PC-3 (cell line): ENCODE measurements at regions not wholly inside any gene's neighbourhood (a gene's known extent, or its start where the extent isn't known, plus 50 kb on each side); places are given as distances from the start of the nearest gene placed in this dataset.

Experiments
- ATAC-seq: fragments of 200-7000 bp; cut with Tn5 transposase; 2 replicates; pipeline ENCODE4 v1.9.1; 2020; ENCODE audit warnings: mild to moderate bottlenecking, moderate library complexity
- BruUV-seq: library from RNA; stranded (reverse); fragments of 400-500 nt; replicated peaks from 2 replicates; lab custom pipeline; 2021; lab: Mats Ljungman, UMichigan
- CTCF ChIA-PET: fragments of 300-600 bp; sonication (Branson Sonifier 250); formaldehyde crosslinking; loops from one replicate; lab custom pipeline; 2022; ENCODE audit warnings: antibody characterized with exemption; lab: Charles Lee
- POLR2A ChIA-PET: fragments of 300-600 bp; sonication (Branson Sonifier 250); formaldehyde crosslinking; loops from one replicate; lab custom pipeline; 2022; ENCODE audit warnings: antibody characterized with exemption; ENCODE audit not compliant: unreplicated experiment; lab: Charles Lee
- DNase-seq: peaks from one replicate; pipeline ENCODE4 v3.0.0-alpha.2; 2015
- H2AFZ ChIP-seq: fragments of 300-600 bp; sonication (generic); 2 replicates; pipeline ENCODE4 v1.6.0; 2016; ENCODE audit warnings: antibody characterized with exemption, low read length
- H3F3A ChIP-seq: fragments of 300-600 bp; sonication (generic); one replicate; pipeline ENCODE4 v1.6.0; 2017; ENCODE audit warnings: antibody characterized with exemption, low read length, control low read depth, mild to moderate bottlenecking; ENCODE audit not compliant: unreplicated experiment
- H3K27ac ChIP-seq: fragments of 300-600 bp; sonication (generic); 2 replicates; pipeline ENCODE4 v1.5.1; 2016; ENCODE audit warnings: mild to moderate bottlenecking, low read length
- H3K27me3 ChIP-seq: fragments of 300-600 bp; sonication (generic); 2 replicates; pipeline ENCODE4 v1.6.1; 2016; ENCODE audit warnings: low read length, mixed read lengths
- H3K36me3 ChIP-seq: fragments of 300-600 bp; sonication (generic); 2 replicates; pipeline ENCODE4 v1.6.1; 2016; ENCODE audit warnings: low read depth, mixed run types, low read length, mixed read lengths
- H3K4me1 ChIP-seq: fragments of 300-600 bp; sonication (generic); 2 replicates; pipeline ENCODE4 v1.5.1; 2016; ENCODE audit warnings: low read length; ENCODE audit not compliant: insufficient read depth
- H3K4me2 ChIP-seq: fragments of 300-600 bp; sonication (generic); 2 replicates; pipeline ENCODE4 v1.6.0; 2016; ENCODE audit warnings: low read length
- H3K4me3 ChIP-seq: fragments of 300-600 bp; sonication (generic); 2 replicates; pipeline ENCODE4 v1.5.1; 2016; ENCODE audit warnings: mild to moderate bottlenecking, low read length, mixed read lengths
- H3K79me2 ChIP-seq: fragments of 300-600 bp; sonication (generic); 2 replicates; pipeline ENCODE4 v1.6.1; 2017; ENCODE audit warnings: low read length, mixed read lengths
- H3K9ac ChIP-seq: fragments of 300-600 bp; sonication (generic); 2 replicates; pipeline ENCODE4 v1.6.0; 2016; ENCODE audit warnings: mild to moderate bottlenecking, low read length
- H3K9me2 ChIP-seq: fragments of 300-600 bp; sonication (generic); replicated peaks from 2 replicates; pipeline ENCODE4 v1.6.1; 2016; ENCODE audit warnings: mixed run types, low read length, mixed read lengths
- H3K9me3 ChIP-seq: fragments of 300-600 bp; sonication (generic); 2 replicates; pipeline ENCODE4 v1.6.1; 2016; ENCODE audit warnings: low read length, mixed read lengths
- H4K20me1 ChIP-seq: fragments of 300-600 bp; sonication (generic); 2 replicates; pipeline ENCODE4 v1.6.1; 2016; ENCODE audit warnings: low read length, mixed read lengths
- EZH2 ChIP-seq: fragments of 300-600 bp; sonication (generic); IDR thresholded peaks from one replicate; pipeline ENCODE4 v1.6.1; 2017; ENCODE audit warnings: antibody characterized with exemption, mild to moderate bottlenecking, low read length; ENCODE audit not compliant: unreplicated experiment
- EZH2phosphoT487 ChIP-seq: fragments of 300-600 bp; sonication (generic); IDR thresholded peaks from 2 replicates; pipeline ENCODE4 v1.6.1; 2018; ENCODE audit warnings: mild to moderate bottlenecking, antibody characterized with exemption, low read length, borderline replicate concordance
- intact Hi-C: fragments of 100-400 bp; cut with micrococcal nuclease; formaldehyde crosslinking; loops from 2 replicates; pipeline ENCODE4 v1.9.0; 2023
- TF ChIP-seq, protein P1 (sequence below): fragments of 300-600 bp; sonication (generic); conservative IDR thresholded peaks from 2 replicates; pipeline ENCODE4 v1.5.1; 2017; ENCODE audit warnings: antibody characterized with exemption, low read depth, mild to moderate bottlenecking, low read length

GRCh38 chrX:15114743-15115566, 154.9 kb downstream of the ASB9 start:
- Histone ChIP-seq H3K4me2 (no peak overlapping the region), H3K9ac (no peak overlapping the region), H3F3A (no peaks in the 10 kb centered on the region), H3K36me3 (no peaks in the 10 kb centered on the region), H2AFZ (no peak overlapping the region), H3K9me2 (no peaks in the 10 kb centered on the region), H3K27me3 (no peaks in the 10 kb centered on the region), H3K79me2 (no peaks in the 10 kb centered on the region), H3K27ac (no peak overlapping the region), H3K9me3 (no peaks in the 10 kb centered on the region), H3K4me1 (no peaks in the 10 kb centered on the region), H4K20me1 (no peaks in the 10 kb centered on the region), H3K4me3 (no peak overlapping the region)
- POLR2A ChIA-PET, result no interaction called here
- intact Hi-C loops, result no loop called here
- no peak for ATAC-seq
- CTCF ChIA-PET, result no interaction called here
- no TSS peak for BruUV-seq
- no peak for TF ChIP-seq EZH2
- TF ChIP-seq, protein P1, sequence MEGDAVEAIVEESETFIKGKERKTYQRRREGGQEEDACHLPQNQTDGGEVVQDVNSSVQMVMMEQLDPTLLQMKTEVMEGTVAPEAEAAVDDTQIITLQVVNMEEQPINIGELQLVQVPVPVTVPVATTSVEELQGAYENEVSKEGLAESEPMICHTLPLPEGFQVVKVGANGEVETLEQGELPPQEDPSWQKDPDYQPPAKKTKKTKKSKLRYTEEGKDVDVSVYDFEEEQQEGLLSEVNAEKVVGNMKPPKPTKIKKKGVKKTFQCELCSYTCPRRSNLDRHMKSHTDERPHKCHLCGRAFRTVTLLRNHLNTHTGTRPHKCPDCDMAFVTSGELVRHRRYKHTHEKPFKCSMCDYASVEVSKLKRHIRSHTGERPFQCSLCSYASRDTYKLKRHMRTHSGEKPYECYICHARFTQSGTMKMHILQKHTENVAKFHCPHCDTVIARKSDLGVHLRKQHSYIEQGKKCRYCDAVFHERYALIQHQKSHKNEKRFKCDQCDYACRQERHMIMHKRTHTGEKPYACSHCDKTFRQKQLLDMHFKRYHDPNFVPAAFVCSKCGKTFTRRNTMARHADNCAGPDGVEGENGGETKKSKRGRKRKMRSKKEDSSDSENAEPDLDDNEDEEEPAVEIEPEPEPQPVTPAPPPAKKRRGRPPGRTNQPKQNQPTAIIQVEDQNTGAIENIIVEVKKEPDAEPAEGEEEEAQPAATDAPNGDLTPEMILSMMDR, result no peak
- no peak for TF ChIP-seq EZH2phosphoT487
- no peak for DNase-seq

DNA sequence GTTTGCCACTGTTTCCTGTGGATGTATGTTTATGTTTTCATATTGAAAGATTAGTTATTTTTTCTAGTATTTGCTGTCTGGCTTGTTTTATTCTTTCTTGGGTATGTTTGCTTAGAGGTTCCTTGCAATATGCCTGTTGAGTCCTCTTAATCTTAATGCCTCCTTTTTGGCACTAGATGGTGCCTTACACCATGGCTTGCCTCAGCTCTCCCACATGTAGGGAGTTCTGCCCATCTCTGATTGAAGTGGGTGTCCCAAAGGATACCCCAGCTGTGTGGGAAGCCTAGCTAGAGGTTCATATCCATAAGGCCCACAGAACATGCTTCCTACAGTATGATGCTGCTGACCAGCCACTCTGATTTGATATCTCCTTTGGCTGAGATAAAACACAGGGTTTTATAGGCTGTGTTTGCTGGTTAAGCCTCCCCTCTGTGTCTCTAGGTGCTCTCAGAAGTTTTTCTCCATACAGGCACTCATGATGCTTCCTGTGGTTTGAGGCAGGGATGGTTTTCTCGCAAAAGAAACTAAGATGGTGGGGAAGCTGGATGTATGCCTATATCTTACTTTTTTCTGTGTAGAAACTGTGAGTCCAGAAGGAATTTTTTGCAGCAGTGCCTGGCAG, 162.4 kb downstream of the ASB9 start:
- H3K27me3 ChIP-seq, result no peaks in the 10 kb centered on the region
- no peaks in the 10 kb centered on the region for H3K4me1 ChIP-seq
- no peaks in the 10 kb centered on the region for H4K20me1 ChIP-seq
- POLR2A ChIA-PET, result no interaction called here
- H2AFZ ChIP-seq, result no peak overlapping the region
- H3K36me3 ChIP-seq, result no peaks in the 10 kb centered on the region
- no peak overlapping the region for H3K4me2 ChIP-seq
- H3K9ac ChIP-seq, result no peak overlapping the region
- no peaks in the 10 kb centered on the region for H3K79me2 ChIP-seq
- no peaks in the 10 kb centered on the region for H3K9me3 ChIP-seq
- no peak overlapping the region for H3K4me3 ChIP-seq
- no peaks in the 10 kb centered on the region for H3K9me2 ChIP-seq
- CTCF ChIA-PET, result interaction anchor here (0.5 kb wide), 1 partner anchor 137 kb away, joined by 4 read pairs; no protein-coding TSS in a partner anchor
- TF ChIP-seq, protein P1, result 0 out of 2 replicates have a peak, but pooled peaks have one; percentile 18
- TF ChIP-seq EZH2phosphoT487, result no peak
- intact Hi-C loops, result no loop called here
- ATAC-seq (no peak), DNase-seq (no peak)
- BruUV-seq, result no TSS peak
- H3K27ac ChIP-seq, result no peak overlapping the region
- no peaks in the 10 kb centered on the region for H3F3A ChIP-seq

- peak overlapping the region; percentile 35 for H3K27ac ChIP-seq
- H3K4me3 ChIP-seq, result no peak overlapping the region
- no peaks in the 10 kb centered on the region for H3K27me3 ChIP-seq
- H2AFZ ChIP-seq, result no peak overlapping the region
- no peaks in the 10 kb centered on the region for H3K36me3 ChIP-seq
- peak; percentile 54 for DNase-seq
- H3K4me2 ChIP-seq, result peak overlapping the region; percentile 27; the same call in 1 of the 2 replicates
- no peaks in the 10 kb centered on the region for H3K79me2 ChIP-seq
- CTCF ChIA-PET, result no interaction called here
- POLR2A ChIA-PET, result no interaction called here
- intact Hi-C loops, result no loop called here
- H4K20me1 ChIP-seq, result no peaks in the 10 kb centered on the region
- no TSS peak for BruUV-seq
- H3F3A ChIP-seq, result no peaks in the 10 kb centered on the region
- no peak overlapping the region for H3K9ac ChIP-seq
- H3K9me2 ChIP-seq, result no peaks in the 10 kb centered on the region
- no peaks in the 10 kb centered on the region for H3K9me3 ChIP-seq
- H3K4me1 ChIP-seq, result peaks cover 14% of the 10 kb centered on the region
- ATAC-seq, result peak; percentile 91
- TF ChIP-seq EZH2 (no peak), EZH2phosphoT487 (no peak)
- TF ChIP-seq, protein P1, result no peak
Observed at GRCh38 chrX:15098505-15098904, 171.4 kb downstream of the ASB9 start.
